IMR-90 (cell line): ENCODE measurements at regions not wholly inside any gene's neighbourhood (a gene's known extent, or its start where the extent isn't known, plus 50 kb on each side); places are given as distances from the start of the nearest gene placed in this dataset.

Source experiments
- CEBPB ChIP-seq: IDR thresholded peaks from 2 replicates; pipeline ENCODE4 v1.6.1; 2012; ENCODE audit warnings: low read depth, low read length, improper control_type of control experiment
- RAD21 ChIP-seq: IDR thresholded peaks from 2 replicates; pipeline ENCODE4 v1.6.1; 2012; ENCODE audit warnings: low read length, improper control_type of control experiment
- RFX5 ChIP-seq: IDR thresholded peaks from 2 replicates; pipeline ENCODE4 v1.8.0; 2012; ENCODE audit warnings: low read depth, mild to moderate bottlenecking, low read length, moderate library complexity
- TF ChIP-seq, protein P1 (sequence below): conservative IDR thresholded peaks from 2 replicates; pipeline ENCODE4 v1.5.1; 2012; ENCODE audit warnings: mild to moderate bottlenecking, low read depth, low read length, improper control_type of control experiment

GRCh38 chr18:28359176-28359575 is 182.2 kb upstream of the CDH2 start:
- no peak for TF ChIP-seq RAD21
- TF ChIP-seq, protein P1, sequence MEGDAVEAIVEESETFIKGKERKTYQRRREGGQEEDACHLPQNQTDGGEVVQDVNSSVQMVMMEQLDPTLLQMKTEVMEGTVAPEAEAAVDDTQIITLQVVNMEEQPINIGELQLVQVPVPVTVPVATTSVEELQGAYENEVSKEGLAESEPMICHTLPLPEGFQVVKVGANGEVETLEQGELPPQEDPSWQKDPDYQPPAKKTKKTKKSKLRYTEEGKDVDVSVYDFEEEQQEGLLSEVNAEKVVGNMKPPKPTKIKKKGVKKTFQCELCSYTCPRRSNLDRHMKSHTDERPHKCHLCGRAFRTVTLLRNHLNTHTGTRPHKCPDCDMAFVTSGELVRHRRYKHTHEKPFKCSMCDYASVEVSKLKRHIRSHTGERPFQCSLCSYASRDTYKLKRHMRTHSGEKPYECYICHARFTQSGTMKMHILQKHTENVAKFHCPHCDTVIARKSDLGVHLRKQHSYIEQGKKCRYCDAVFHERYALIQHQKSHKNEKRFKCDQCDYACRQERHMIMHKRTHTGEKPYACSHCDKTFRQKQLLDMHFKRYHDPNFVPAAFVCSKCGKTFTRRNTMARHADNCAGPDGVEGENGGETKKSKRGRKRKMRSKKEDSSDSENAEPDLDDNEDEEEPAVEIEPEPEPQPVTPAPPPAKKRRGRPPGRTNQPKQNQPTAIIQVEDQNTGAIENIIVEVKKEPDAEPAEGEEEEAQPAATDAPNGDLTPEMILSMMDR, result no peak
- TF ChIP-seq RFX5, result no peak
- no peak for TF ChIP-seq CEBPB
